A673 (cell line): ENCODE measurements at regions not wholly inside any gene's neighbourhood (a gene's known extent, or its start where the extent isn't known, plus 50 kb on each side); places are given as distances from the start of the nearest gene placed in this dataset.

ENCODE experiments used
- BruUV-seq: library from RNA; stranded (reverse); fragments of 400-500 nt; replicated peaks from 2 replicates; lab custom pipeline; 2021; lab: Mats Ljungman, UMichigan
- CTCF ChIA-PET: fragments of 300-600 bp; sonication (Branson Sonifier 250); formaldehyde crosslinking; loops from one replicate; lab custom pipeline; 2022; ENCODE audit warnings: antibody characterized with exemption; lab: Charles Lee
- POLR2A ChIA-PET: fragments of 300-600 bp; sonication (Branson Sonifier 250); formaldehyde crosslinking; loops from one replicate; lab custom pipeline; 2022; ENCODE audit warnings: antibody characterized with exemption; ENCODE audit not compliant: low non-redundant PET; lab: Charles Lee
- DNase-seq: peaks from one replicate; pipeline ENCODE4 v3.0.0-alpha.2; 2015; ENCODE audit warnings: low spot score
- H3K27ac ChIP-seq: fragments of 200-600 bp; sonication (generic); 2 replicates; pipeline ENCODE4 v1.5.1; 2016; ENCODE audit warnings: mixed run types, low read depth, mild to moderate bottlenecking, mixed read lengths, antibody characterized with exemption, low read length; ENCODE audit not compliant: poor library complexity, severe bottlenecking
- H3K27me3 ChIP-seq: fragments of 200-600 bp; sonication (generic); replicated peaks from 2 replicates; pipeline ENCODE4 v1.6.1; 2017; ENCODE audit warnings: mixed run types, low read depth, mild to moderate bottlenecking, mixed read lengths, antibody characterized with exemption, low read length; ENCODE audit not compliant: insufficient read depth, poor library complexity
- H3K36me3 ChIP-seq: fragments of 200-600 bp; sonication (generic); 2 replicates; pipeline ENCODE4 v1.6.1; 2016; ENCODE audit warnings: mixed run types, mild to moderate bottlenecking, mixed read lengths, antibody characterized with exemption, low read length; ENCODE audit not compliant: insufficient read depth, poor library complexity, severe bottlenecking
- H3K4me1 ChIP-seq: fragments of 200-600 bp; sonication (generic); 2 replicates; pipeline ENCODE4 v1.6.1; 2017; ENCODE audit warnings: mixed run types, mild to moderate bottlenecking, mixed read lengths, antibody characterized with exemption, low read length; ENCODE audit not compliant: insufficient read depth, poor library complexity, severe bottlenecking
- H3K4me3 ChIP-seq: fragments of 200-600 bp; sonication (generic); 2 replicates; pipeline ENCODE4 v1.5.1; 2016; ENCODE audit warnings: low read depth, mixed run types, mild to moderate bottlenecking, mixed read lengths, low read length; ENCODE audit not compliant: poor library complexity, severe bottlenecking
- H3K9me3 ChIP-seq: fragments of 200-600 bp; sonication (generic); 2 replicates; pipeline ENCODE4 v1.6.1; 2016; ENCODE audit warnings: mixed run types, low read depth, mild to moderate bottlenecking, mixed read lengths, antibody characterized with exemption, low read length; ENCODE audit not compliant: poor library complexity, severe bottlenecking
- EZH2 ChIP-seq: fragments of 200-600 bp; sonication (generic); IDR thresholded peaks from 2 replicates; pipeline ENCODE4 v1.6.1; 2017; ENCODE audit warnings: borderline replicate concordance, low read depth, mild to moderate bottlenecking, mixed read lengths, antibody characterized with exemption, low read length; ENCODE audit not compliant: poor library complexity, severe bottlenecking
- intact Hi-C: fragments of 100-400 bp; cut with micrococcal nuclease; formaldehyde crosslinking; loops from one replicate; pipeline ENCODE4 v1.10.0; 2022; ENCODE audit not compliant: unreplicated experiment
- TF ChIP-seq, protein P1 (sequence below): fragments of 300-800, 200-600 bp; sonication (generic); conservative IDR thresholded peaks from 2 replicates; pipeline ENCODE4 v1.5.1; 2017; ENCODE audit warnings: low read depth, mild to moderate bottlenecking, antibody characterized with exemption, low read length, moderate library complexity, mixed read lengths

DNA sequence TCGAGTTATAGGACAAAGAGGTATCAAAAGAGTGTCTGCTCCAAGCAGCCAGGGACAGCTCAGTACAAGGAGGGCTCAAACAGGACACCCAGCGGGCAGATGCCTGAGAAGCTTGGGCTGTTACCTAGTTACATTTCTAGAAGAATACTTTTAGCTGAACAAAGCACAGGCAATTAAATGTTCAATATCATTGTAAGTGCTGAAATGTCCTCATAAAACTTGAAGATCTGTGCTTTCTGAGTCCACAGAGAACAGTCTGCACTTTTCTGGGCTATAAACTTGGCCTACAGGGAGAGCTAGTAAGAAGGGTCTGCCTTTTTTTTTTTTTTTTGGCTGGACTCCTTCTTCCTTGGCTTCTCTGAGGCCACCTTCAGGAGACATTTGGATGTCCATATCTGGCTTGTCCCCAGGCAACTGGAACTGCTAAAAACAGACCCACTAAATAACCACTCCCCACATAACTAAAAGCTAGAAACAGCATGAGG is 123.2 kb downstream of the SLC16A9 start:
- intact Hi-C loops, result loop anchor here (10.0 kb wide), 1 partner anchor 222 kb away; the partner anchor contains the start of gene FAM13C
- Histone ChIP-seq H3K9me3 (no peaks in the 10 kb centered on the region), H3K27me3 (no peaks in the 10 kb centered on the region), H3K4me1 (no peaks in the 10 kb centered on the region), H3K27ac (no peak overlapping the region), H3K36me3 (no peaks in the 10 kb centered on the region), H3K4me3 (no peak overlapping the region)
- BruUV-seq, result no TSS peak
- TF ChIP-seq, protein P1, sequence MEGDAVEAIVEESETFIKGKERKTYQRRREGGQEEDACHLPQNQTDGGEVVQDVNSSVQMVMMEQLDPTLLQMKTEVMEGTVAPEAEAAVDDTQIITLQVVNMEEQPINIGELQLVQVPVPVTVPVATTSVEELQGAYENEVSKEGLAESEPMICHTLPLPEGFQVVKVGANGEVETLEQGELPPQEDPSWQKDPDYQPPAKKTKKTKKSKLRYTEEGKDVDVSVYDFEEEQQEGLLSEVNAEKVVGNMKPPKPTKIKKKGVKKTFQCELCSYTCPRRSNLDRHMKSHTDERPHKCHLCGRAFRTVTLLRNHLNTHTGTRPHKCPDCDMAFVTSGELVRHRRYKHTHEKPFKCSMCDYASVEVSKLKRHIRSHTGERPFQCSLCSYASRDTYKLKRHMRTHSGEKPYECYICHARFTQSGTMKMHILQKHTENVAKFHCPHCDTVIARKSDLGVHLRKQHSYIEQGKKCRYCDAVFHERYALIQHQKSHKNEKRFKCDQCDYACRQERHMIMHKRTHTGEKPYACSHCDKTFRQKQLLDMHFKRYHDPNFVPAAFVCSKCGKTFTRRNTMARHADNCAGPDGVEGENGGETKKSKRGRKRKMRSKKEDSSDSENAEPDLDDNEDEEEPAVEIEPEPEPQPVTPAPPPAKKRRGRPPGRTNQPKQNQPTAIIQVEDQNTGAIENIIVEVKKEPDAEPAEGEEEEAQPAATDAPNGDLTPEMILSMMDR, result no peak
- TF ChIP-seq EZH2, result no peak
- ChIA-PET CTCF (interaction anchor here (0.6 kb wide), 1 partner anchor 1201 kb away, joined by 3 read pairs; the partner anchor contains the start of gene TFAM), POLR2A (no interaction called here)
- DNase-seq, result no peak

DNA sequence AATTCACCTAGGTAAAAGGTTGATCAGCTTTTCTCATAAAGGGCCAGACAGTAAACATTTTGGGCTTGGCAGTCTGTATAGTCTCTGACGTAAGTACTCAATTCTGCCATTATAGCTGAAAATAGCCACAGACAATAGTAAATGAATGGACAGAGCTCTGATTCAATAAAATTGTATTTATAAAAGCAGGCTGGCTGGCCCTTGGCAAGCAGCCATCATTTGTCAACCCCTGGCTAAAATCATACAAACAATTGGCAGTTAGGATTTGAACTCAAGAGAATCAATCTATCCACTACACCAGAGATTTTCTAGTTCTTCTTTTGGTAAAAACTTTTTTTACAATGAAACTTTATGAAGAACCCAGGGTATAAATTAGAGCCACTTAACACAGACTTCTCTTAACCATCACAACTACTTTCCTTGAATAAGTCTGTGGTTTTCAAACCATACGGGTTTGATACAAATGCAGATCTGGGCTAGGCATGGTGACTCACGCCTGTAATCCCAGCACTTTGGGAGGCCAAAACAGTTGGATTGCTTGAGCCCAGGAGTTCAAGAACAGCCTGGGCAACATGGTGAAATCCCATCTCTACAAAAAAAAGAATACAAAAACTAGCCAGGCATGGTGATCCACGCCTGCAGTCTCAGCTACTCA is 124.5 kb downstream of the SLC16A9 start:
- ChIA-PET POLR2A (no interaction called here), CTCF (no interaction called here)
- H3K9me3 ChIP-seq, result no peaks in the 10 kb centered on the region

DNA sequence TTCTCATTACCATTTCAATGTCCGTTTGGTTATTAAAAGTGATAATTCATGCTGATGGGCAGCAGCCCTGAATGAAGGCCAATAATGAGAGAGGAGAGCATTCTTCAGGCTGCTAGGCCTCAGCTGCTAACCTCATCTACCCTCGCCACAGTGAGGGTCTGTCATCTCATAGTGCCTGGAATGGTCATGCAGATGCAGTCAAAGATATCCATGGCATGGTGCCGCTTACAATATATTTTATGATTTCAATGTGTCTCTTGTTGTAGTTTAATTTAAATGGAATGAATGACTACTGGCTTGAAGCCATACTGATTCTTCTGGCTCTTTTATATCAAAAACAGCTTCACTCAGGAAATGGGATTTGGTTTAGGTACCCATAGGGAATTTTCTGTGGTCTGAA is 126.9 kb downstream of the SLC16A9 start:
- peak; percentile 37 for DNase-seq
- ChIA-PET POLR2A (no interaction called here), CTCF (interaction anchor here (1.0 kb wide), 1 partner anchor 342 kb away, joined by 3 read pairs; no protein-coding TSS in a partner anchor)
- intact Hi-C loops, result loop anchor here (5.0 to 10.0 kb wide), 2 partner anchors 120 to 218 kb away; partner anchors contain the start of gene FAM13C
- H3K4me1 ChIP-seq, result peaks cover 15% of the 10 kb centered on the region
- no TSS peak for BruUV-seq
- no peaks in the 10 kb centered on the region for H3K9me3 ChIP-seq
- H3K36me3 ChIP-seq, result no peaks in the 10 kb centered on the region
- H3K27me3 ChIP-seq, result no peaks in the 10 kb centered on the region
- TF ChIP-seq, protein P1, result no peak
- no peak for TF ChIP-seq EZH2
- no peak overlapping the region for H3K4me3 ChIP-seq
- no peak overlapping the region for H3K27ac ChIP-seq

More for the DNA sequence above, 124.5 kb downstream of the SLC16A9 start:
- H3K4me1 ChIP-seq, result peaks cover 2% of the 10 kb centered on the region
- no peaks in the 10 kb centered on the region for H3K36me3 ChIP-seq
- H3K4me3 ChIP-seq, result no peak overlapping the region
- no TSS peak for BruUV-seq
- no peaks in the 10 kb centered on the region for H3K27me3 ChIP-seq
- no peak overlapping the region for H3K27ac ChIP-seq
- no peak for DNase-seq
- TF ChIP-seq EZH2, result no peak
- TF ChIP-seq, protein P1, result no peak
- intact Hi-C loops, result loop anchor here (10.0 kb wide), 1 partner anchor 220 kb away; the partner anchor contains the start of gene FAM13C
